H1 (cell line): ENCODE measurements at regions not wholly inside any gene's neighbourhood (a gene's known extent, or its start where the extent isn't known, plus 50 kb on each side); places are given as distances from the start of the nearest gene placed in this dataset.

Source experiments
- NRF1 ChIP-seq: IDR thresholded peaks from 2 replicates; pipeline ENCODE4 v1.6.1; 2011; ENCODE audit warnings: mild to moderate bottlenecking, low read depth, low read length, improper control_type of control experiment
- SP4 ChIP-seq: IDR thresholded peaks from 2 replicates; pipeline ENCODE4 v1.6.1; 2012; ENCODE audit warnings: low read length, inconsistent platforms
- TAF1 ChIP-seq: IDR thresholded peaks from 2 replicates; pipeline ENCODE4 v1.6.1; 2011; ENCODE audit warnings: mild to moderate bottlenecking, low read depth, low read length

DNA sequence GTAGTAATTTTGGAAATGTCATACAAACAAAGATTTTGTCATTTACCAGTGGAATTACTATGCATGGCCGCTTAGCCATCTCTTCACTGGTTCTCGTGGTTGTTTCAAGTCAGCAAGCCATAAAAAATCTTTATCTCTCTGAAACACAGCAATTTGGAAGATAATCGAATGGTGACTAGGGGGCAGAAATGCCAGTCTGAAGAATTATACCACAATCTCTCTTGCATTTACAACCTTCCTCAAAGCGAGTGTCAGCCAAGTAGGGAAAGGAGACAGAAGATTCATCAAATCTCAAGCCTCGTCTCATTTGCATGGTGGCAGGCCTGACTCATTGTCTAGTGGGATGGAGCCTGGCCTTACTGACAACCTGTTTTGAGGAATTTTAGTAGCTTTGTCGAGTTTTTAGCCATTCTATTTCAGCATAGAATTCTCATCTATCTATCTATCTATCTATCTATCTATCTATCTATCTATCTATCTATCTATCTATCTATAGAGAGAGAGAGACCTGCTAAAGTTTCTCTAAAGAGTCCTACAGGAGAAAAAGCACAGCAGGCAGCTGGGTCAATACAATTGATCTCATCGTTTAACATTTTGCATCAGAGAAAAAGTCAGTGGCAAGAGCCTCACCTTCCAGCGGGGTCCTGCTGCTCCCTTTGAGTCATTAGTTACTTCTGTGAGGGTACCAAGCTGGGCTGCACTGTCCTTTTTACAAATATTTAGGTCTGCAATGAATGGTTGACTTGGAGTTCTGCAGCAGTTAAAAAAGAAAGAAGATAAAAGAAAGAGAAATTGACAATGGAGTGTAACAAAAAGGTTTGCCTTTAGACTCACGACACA lies 572.8 kb downstream of the TFAP2A start (continued):
- TF ChIP-seq NRF1, result no peak
- no peak for TF ChIP-seq SP4
- TF ChIP-seq TAF1, result no peak
